ENCODE measurements at regions not wholly inside any gene's neighbourhood (a gene's known extent, or its start where the extent isn't known, plus 50 kb on each side); places are given as distances from the start of the nearest gene placed in this dataset.

DNA sequence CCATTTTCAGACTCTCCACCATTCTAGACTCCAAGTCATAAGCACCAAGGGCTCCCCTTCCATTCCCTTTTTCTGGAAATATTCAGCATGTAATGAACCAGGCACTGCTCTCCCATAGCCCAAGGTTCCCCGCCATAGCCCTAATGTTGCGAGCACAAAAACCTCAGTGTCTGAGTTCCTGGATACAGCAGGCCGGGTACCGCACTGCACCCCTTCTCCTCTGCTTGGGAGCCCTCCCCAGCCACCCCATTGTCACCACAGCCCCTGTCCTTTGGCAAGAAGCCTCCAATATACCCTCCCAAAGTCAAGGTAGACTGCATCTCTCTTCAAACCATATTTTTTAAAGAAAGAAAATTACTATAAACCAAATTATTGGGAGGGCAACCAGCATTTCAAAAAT is 1341.1 kb downstream of the BRD1 start:
- in situ Hi-C loops (cut with MboI; ENCODE audit: low sequenced_read_pairs) (no loop called here), dilution Hi-C loops (cut with HindIII; ENCODE audit: low sequenced_read_pairs, unreplicated experiment) (no loop called here)
- CTCF ChIA-PET = no interaction called here

More for the DNA sequence above, 1341.1 kb downstream of the BRD1 start:
- no peak overlapping the region for H3K14ac ChIP-seq (replicated peaks; ENCODE audit: low read depth, low read length)
- no peak overlapping the region for H2BK5ac ChIP-seq (ENCODE audit: low read depth, low read length, poor library complexity, severe bottlenecking)
- no peak overlapping the region for H4K5ac ChIP-seq (ENCODE audit: low read depth, low read length)
- no peak overlapping the region for H3K56ac ChIP-seq (ENCODE audit: extremely low read depth, insufficient read depth, low read length)
- H3K79me1 ChIP-seq (ENCODE audit: low read depth in 1 of 2, low read length in 2 of 2) = no peaks in the 10 kb centered on the region
- H2AFZ ChIP-seq (replicated peaks; ENCODE audit: low read length, poor library complexity) = no peak overlapping the region
- H3K4me1 ChIP-seq (ENCODE audit: control insufficient read depth, insufficient read depth, low read length) = no peaks in the 10 kb centered on the region
- no peak overlapping the region for H3K4ac ChIP-seq (ENCODE audit: low read depth, low read length)
- BruUV-seq (replicated peaks) = no TSS peak
- H2BK15ac ChIP-seq (ENCODE audit: low read depth, low read length) = no peak overlapping the region
- H2AK9ac ChIP-seq (replicated peaks; ENCODE audit: low read depth, low read length, poor library complexity) = no peak overlapping the region
- H4K8ac ChIP-seq (ENCODE audit: low read depth in 2 of 2, low read length in 2 of 2) = no peak overlapping the region
- TF ChIP-seq BHLHE40 (IDR thresholded peaks at IDR 0.05; ENCODE audit: low read depth, low read length) = no peak
- no peak for TF ChIP-seq CTCF (conservative IDR thresholded peaks at IDR 0.05; ENCODE audit: low read depth, low read length)
- TF ChIP-seq CEBPB (IDR thresholded peaks at IDR 0.05; ENCODE audit: low read depth, low read length) = no peak
- TF ChIP-seq RAD21 (IDR thresholded peaks at IDR 0.05; ENCODE audit: low read length) = no peak
- TF ChIP-seq CHD1 (IDR thresholded peaks at IDR 0.05; ENCODE audit: low read depth, low read length) = no peak
- TF ChIP-seq RCOR1 (IDR thresholded peaks at IDR 0.05; ENCODE audit: insufficient replicate concordance, low read length) = no peak
- TF ChIP-seq MAFK (IDR thresholded peaks at IDR 0.05; ENCODE audit: low read depth, low read length) = no peak
- no peak overlapping the region for H4K91ac ChIP-seq (ENCODE audit: insufficient read depth, low read depth, low read length)
- no CpG with 5 or more reads among the region's 4 CpGs for WGBS, 2 experiments (ENCODE audit: extremely low coverage in 2 of 2, insufficient read length in 1 of 2)
- H3K9me1 ChIP-seq (ENCODE audit: insufficient read depth, low read length) = no peaks in the 10 kb centered on the region
- H3K9me3 ChIP-seq (ENCODE audit: control insufficient read depth, insufficient read depth, low read length) = no peaks in the 10 kb centered on the region; the same call in 1 of the 2 replicates
- H4K20me1 ChIP-seq (ENCODE audit: insufficient read depth, low read length) = no peaks in the 10 kb centered on the region
- no peak overlapping the region for H3K27ac ChIP-seq (ENCODE audit: insufficient read depth, low read length)
- no peak overlapping the region for H2BK20ac ChIP-seq (ENCODE audit: low read depth, low read length)
- ATAC-seq (ENCODE audit: low read depth) (no peak), DNase-seq (no peak)
- H3K18ac ChIP-seq (ENCODE audit: low read depth, low read length) = no peak overlapping the region
- H2BK120ac ChIP-seq (ENCODE audit: low read depth, low read length) = no peak overlapping the region
- POLR2A ChIA-PET (ENCODE audit: unreplicated experiment) = no interaction called here
- H3K4me3 ChIP-seq (ENCODE audit: insufficient read depth, low read depth, low read length) = no peak overlapping the region
- peaks cover 22% of the 10 kb centered on the region; the same call in 1 of the 2 replicates for H3K27me3 ChIP-seq (ENCODE audit: control insufficient read depth, insufficient read depth, low read length)
- no peaks in the 10 kb centered on the region for H3K36me3 ChIP-seq (ENCODE audit: control insufficient read depth, insufficient read depth, low read length)
- no peak overlapping the region for H3K23ac ChIP-seq (ENCODE audit: low read depth, low read length)
- intact Hi-C loops (cut with micrococcal nuclease) = no loop called here
- no peak overlapping the region for H3K4me2 ChIP-seq (ENCODE audit: low read depth, low read length)
- no peak overlapping the region for H3K9ac ChIP-seq (ENCODE audit: low read depth, low read length)
- H2AK5ac ChIP-seq (ENCODE audit: low read depth, low read length) = no peak overlapping the region

All from IMR-90 (cell line).